CD14-positive monocyte (primary cell): ENCODE measurements at regions not wholly inside any gene's neighbourhood (a gene's known extent, or its start where the extent isn't known, plus 50 kb on each side); places are given as distances from the start of the nearest gene placed in this dataset.

Source experiments
- DNase-seq, 3 donors: peaks; one replicate each; pipeline ENCODE4 v3.0.0-alpha.2; 2011 to 2022
- H2AFZ ChIP-seq: 2 replicates; pipeline ENCODE4 v1.6.0; 2012; ENCODE audit warnings: mild to moderate bottlenecking, low read depth, low read length, inconsistent platforms; ENCODE audit not compliant: insufficient read depth, poor library complexity, severe bottlenecking
- H3K27ac ChIP-seq, 2 donors: 1 replicate in 1 of 2; 2 replicates in 1 of 2; pipeline ENCODE4 v1.5.1; 2012 to 2013; ENCODE audit warnings: low read length in 2 of 2, control low read depth in 1 of 2, inconsistent platforms in 1 of 2, low read depth in 1 of 2, mild to moderate bottlenecking in 1 of 2
- H3K27me3 ChIP-seq, 2 donors: one replicate each; pipeline versions ENCODE4 v1.6.0 to v1.6.1; 2011 to 2013; ENCODE audit warnings: low read length in 2 of 2; ENCODE audit not compliant: control insufficient read depth in 2 of 2, insufficient read depth in 2 of 2
- H3K36me3 ChIP-seq, 2 donors: replicated peaks in 1 of 2; 1 replicate in 1 of 2; 2 replicates in 1 of 2; pipeline versions ENCODE4 v1.5.1 to v1.6.1; 2012 to 2013; ENCODE audit warnings: low read length in 2 of 2, control low read depth in 1 of 2, inconsistent platforms in 1 of 2, mild to moderate bottlenecking in 1 of 2; ENCODE audit not compliant: insufficient read depth in 2 of 2, control insufficient read depth in 1 of 2
- H3K4me1 ChIP-seq, 2 donors: 1 replicate in 1 of 2; 2 replicates in 1 of 2; pipeline versions ENCODE4 v1.5.1 to v1.6.1; 2012 to 2013; ENCODE audit warnings: low read length in 2 of 2, control low read depth in 1 of 2, inconsistent platforms in 1 of 2, mild to moderate bottlenecking in 1 of 2, moderate library complexity in 1 of 2; ENCODE audit not compliant: insufficient read depth in 2 of 2, control insufficient read depth in 1 of 2
- H3K4me2 ChIP-seq: replicated peaks from 2 replicates; pipeline ENCODE3; 2012; ENCODE audit warnings: low read length, moderate library complexity, mild to moderate bottlenecking; ENCODE audit not compliant: poor library complexity, severe bottlenecking; ENCODE audit errors: extremely low read depth
- H3K4me3 ChIP-seq, 3 experiments: fragments of 200-600 bp in 1 of 3; sonication (generic) in 1 of 3; replicated peaks in 1 of 3; 1 replicate in 2 of 3; 2 replicates in 1 of 3; pipeline ENCODE4 v1.5.1; 2011 to 2013; ENCODE audit warnings: low read length in 3 of 3, mild to moderate bottlenecking in 3 of 3, control low read depth in 2 of 3, low read depth in 2 of 3, inconsistent platforms in 1 of 3, moderate library complexity in 1 of 3
- H3K79me2 ChIP-seq: 2 replicates; pipeline ENCODE4 v1.6.0; 2012; ENCODE audit warnings: mild to moderate bottlenecking, control low read depth, inconsistent platforms, low read length, moderate library complexity; ENCODE audit not compliant: insufficient read depth
- H3K9ac ChIP-seq: 2 replicates; pipeline ENCODE4 v1.6.0; 2017; ENCODE audit warnings: low read length, mild to moderate bottlenecking; ENCODE audit not compliant: insufficient read depth, poor library complexity, severe bottlenecking
- H3K9me3 ChIP-seq, 2 donors: replicated peaks in 1 of 2; 1 replicate in 1 of 2; 2 replicates in 1 of 2; pipeline versions ENCODE4 v1.5.1 to v1.6.1; 2012 to 2013; ENCODE audit warnings: low read length in 2 of 2, control low read depth in 1 of 2; ENCODE audit not compliant: control insufficient read depth in 1 of 2, insufficient read depth in 1 of 2
- H4K20me1 ChIP-seq: 2 replicates; pipeline ENCODE4 v1.6.0; 2012; ENCODE audit warnings: mild to moderate bottlenecking, low read length, control low read depth, moderate library complexity; ENCODE audit not compliant: insufficient read depth
- H3K27ac Mint-ChIP-seq, 7 donors: one replicate each; pipeline ENCODE4 v1.8.0; 2020; ENCODE audit warnings: mild to moderate bottlenecking in 7 of 7, mixed read lengths in 7 of 7, moderate library complexity in 6 of 7, inconsistent platforms in 2 of 7
- H3K27me3 Mint-ChIP-seq, 3 donors: one replicate each; pipeline ENCODE4 v1.8.0; 2021 to 2022; ENCODE audit warnings: low read depth in 3 of 3, mild to moderate bottlenecking in 3 of 3, mixed read lengths in 3 of 3, moderate library complexity in 3 of 3, inconsistent platforms in 1 of 3
- H3K36me3 Mint-ChIP-seq, 2 donors: one replicate each; pipeline ENCODE4 v1.8.0; 2020; ENCODE audit warnings: mixed read lengths in 2 of 2, inconsistent platforms in 1 of 2, mild to moderate bottlenecking in 1 of 2
- H3K4me1 Mint-ChIP-seq: one replicate; pipeline ENCODE4 v1.8.0; 2020; ENCODE audit warnings: mild to moderate bottlenecking, mixed read lengths
- H3K4me3 Mint-ChIP-seq, 2 donors: one replicate each; pipeline ENCODE4 v1.8.0; 2020; ENCODE audit warnings: mild to moderate bottlenecking in 2 of 2, mixed read lengths in 2 of 2, moderate library complexity in 1 of 2
- H3K9me3 Mint-ChIP-seq, 7 donors: one replicate each; pipeline ENCODE4 v1.8.0; 2020 to 2022; ENCODE audit warnings: mixed read lengths in 7 of 7, mild to moderate bottlenecking in 6 of 7, moderate library complexity in 6 of 7, inconsistent platforms in 2 of 7
- WGBS: methylation state at CpG from one replicate; pipeline ENCODE4 v1.1.5; 2013; ENCODE audit warnings: missing lambda C conversion rate; ENCODE audit not compliant: insufficient coverage; 5-methylcytosine and 5-hydroxymethylcytosine counted together
- intact Hi-C, 2 donors: fragments of 100-400 bp; cut with micrococcal nuclease; formaldehyde crosslinking; loops; one replicate each; pipeline versions ENCODE4 v1.15.0 to v1.15.1; 2023
- TF ChIP-seq, protein P1 (sequence below): fragments of 200-600 bp; IDR thresholded peaks from one replicate; pipeline ENCODE4 v1.8.0; 2022; ENCODE audit warnings: antibody characterized with exemption, mild to moderate bottlenecking

DNA sequence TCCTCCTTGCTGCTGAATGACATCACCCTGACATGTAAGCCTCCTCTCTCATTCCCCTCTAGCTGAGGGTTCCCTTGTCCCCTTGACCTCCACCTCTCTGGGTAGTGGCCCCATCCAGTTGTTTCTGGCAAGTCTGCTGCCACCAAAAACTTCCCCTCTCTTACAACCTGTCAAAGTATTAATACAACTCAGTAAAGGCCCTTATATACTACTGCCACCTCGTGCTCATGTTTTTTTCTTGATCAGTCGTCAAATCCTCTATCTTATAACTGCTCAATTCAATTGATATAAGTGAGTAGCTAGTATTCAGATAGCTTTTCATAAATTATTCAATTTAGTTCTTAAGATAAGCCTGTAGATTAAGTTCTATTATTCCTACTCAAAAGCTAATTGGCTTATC lies 249.6 kb downstream of the MBNL1 start:
- Histone ChIP-seq H3K4me3 (no peak overlapping the region), H3K27ac (no peak overlapping the region), H3K4me1 (no peaks in the 10 kb centered on the region), H3K27me3 (no peaks in the 10 kb centered on the region), H3K79me2 (no peaks in the 10 kb centered on the region), H4K20me1 (no peaks in the 10 kb centered on the region), H3K4me2 (no peak overlapping the region), H2AFZ (no peak overlapping the region), H3K9me3 (no peaks in the 10 kb centered on the region), H3K36me3 (no peaks in the 10 kb centered on the region), H3K9ac (no peak overlapping the region)
- no CpG with 5 or more reads among the region's 2 CpGs for WGBS
- TF ChIP-seq, protein P1, sequence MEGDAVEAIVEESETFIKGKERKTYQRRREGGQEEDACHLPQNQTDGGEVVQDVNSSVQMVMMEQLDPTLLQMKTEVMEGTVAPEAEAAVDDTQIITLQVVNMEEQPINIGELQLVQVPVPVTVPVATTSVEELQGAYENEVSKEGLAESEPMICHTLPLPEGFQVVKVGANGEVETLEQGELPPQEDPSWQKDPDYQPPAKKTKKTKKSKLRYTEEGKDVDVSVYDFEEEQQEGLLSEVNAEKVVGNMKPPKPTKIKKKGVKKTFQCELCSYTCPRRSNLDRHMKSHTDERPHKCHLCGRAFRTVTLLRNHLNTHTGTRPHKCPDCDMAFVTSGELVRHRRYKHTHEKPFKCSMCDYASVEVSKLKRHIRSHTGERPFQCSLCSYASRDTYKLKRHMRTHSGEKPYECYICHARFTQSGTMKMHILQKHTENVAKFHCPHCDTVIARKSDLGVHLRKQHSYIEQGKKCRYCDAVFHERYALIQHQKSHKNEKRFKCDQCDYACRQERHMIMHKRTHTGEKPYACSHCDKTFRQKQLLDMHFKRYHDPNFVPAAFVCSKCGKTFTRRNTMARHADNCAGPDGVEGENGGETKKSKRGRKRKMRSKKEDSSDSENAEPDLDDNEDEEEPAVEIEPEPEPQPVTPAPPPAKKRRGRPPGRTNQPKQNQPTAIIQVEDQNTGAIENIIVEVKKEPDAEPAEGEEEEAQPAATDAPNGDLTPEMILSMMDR, result no peak
- Mint-ChIP-seq H3K27ac (no peak overlapping the region), H3K4me1 (no peaks in the 10 kb centered on the region), H3K36me3 (no peaks in the 10 kb centered on the region), H3K4me3 (no peak overlapping the region), H3K9me3 (peaks cover 0 to 1% (median 0%) of the 10 kb centered on the region in 7 donors), H3K27me3 (peaks cover 0 to 1% (median 0%) of the 10 kb centered on the region in 3 donors)
- intact Hi-C loops, result no loop called here
- no peak for DNase-seq

DNA sequence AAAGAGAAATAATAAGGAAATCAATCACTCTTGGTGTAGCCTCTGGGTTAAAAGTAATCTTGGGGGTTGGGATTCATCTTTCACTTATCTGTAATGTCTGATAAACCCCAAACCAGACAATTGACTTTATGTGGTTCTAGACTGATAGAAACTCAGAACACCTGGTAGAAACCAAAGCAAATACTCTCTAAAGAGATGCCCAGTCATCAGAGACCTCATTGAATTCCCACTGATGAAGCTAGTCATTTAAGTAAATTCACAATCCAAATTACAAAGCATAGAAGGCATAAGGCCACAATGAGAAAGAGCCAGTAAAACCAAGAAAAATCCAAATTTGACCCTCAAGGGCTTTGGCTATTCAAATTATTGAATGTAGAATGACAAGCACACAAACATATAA lies 250.6 kb downstream of the MBNL1 start:
- Histone ChIP-seq H2AFZ (no peak overlapping the region), H3K4me1 (no peaks in the 10 kb centered on the region), H3K9ac (no peak overlapping the region), H3K27ac (no peak overlapping the region), H3K9me3 (no peaks in the 10 kb centered on the region), H3K36me3 (no peaks in the 10 kb centered on the region), H3K79me2 (no peaks in the 10 kb centered on the region), H3K4me3 (no peak overlapping the region), H3K27me3 (no peaks in the 10 kb centered on the region), H4K20me1 (no peaks in the 10 kb centered on the region), H3K4me2 (no peak overlapping the region)
- Mint-ChIP-seq H3K4me1 (no peaks in the 10 kb centered on the region), H3K27ac (no peak overlapping the region), H3K36me3 (no peaks in the 10 kb centered on the region), H3K27me3 (peaks cover 0 to 1% (median 0%) of the 10 kb centered on the region in 3 donors), H3K9me3 (no peaks in the 10 kb centered on the region), H3K4me3 (no peak overlapping the region)
- TF ChIP-seq, protein P1, result no peak
- DNase-seq, result no peak
- intact Hi-C loops, result no loop called here
